Sigmoid colon (tissue), 6 donors: ENCODE measurements at regions not wholly inside any gene's neighbourhood (a gene's known extent, or its start where the extent isn't known, plus 50 kb on each side); places are given as distances from the start of the nearest gene placed in this dataset.

Source experiments
- DNase-seq: peaks from one replicate; pipeline ENCODE4 v3.0.0-alpha.2; 2019
- H3K27ac ChIP-seq, 4 donors: fragments of 200-600 bp; sonication (generic); one replicate each; pipeline ENCODE4 v1.5.1; 2016 to 2019; ENCODE audit warnings: mild to moderate bottlenecking in 1 of 4
- H3K27me3 ChIP-seq, 3 donors: fragments of 200-600 bp; sonication (generic); one replicate each; pipeline ENCODE4 v1.5.1; 2019; ENCODE audit warnings: mild to moderate bottlenecking in 1 of 3
- H3K36me3 ChIP-seq, 4 donors: fragments of 200-600 bp; sonication (generic); one replicate each; pipeline ENCODE4 v1.5.1; 2016 to 2019
- H3K4me1 ChIP-seq, 4 donors: fragments of 200-600 bp; sonication (generic); one replicate each; pipeline ENCODE4 v1.5.1; 2017 to 2019
- H3K4me3 ChIP-seq, 4 donors: fragments of 200-600 bp; sonication (generic); one replicate each; pipeline ENCODE4 v1.5.1; 2017 to 2019; ENCODE audit warnings: mild to moderate bottlenecking in 2 of 4, moderate library complexity in 1 of 4
- H3K9me3 ChIP-seq, 4 donors: fragments of 200-600 bp in 3 of 4; sonication (generic) in 3 of 4; one replicate each; pipeline versions ENCODE4 v1.5.1 to v1.6.1; 2013 to 2019
- EP300 ChIP-seq, 4 donors: sonication (generic); formaldehyde crosslinking; IDR thresholded peaks; one replicate each; pipeline ENCODE4 v1.6.1; 2017; ENCODE audit warnings: antibody characterized with exemption in 4 of 4
- POLR2A ChIP-seq, 2 donors: fragments of 450-650 bp; IDR thresholded peaks; one replicate each; pipeline ENCODE4 v1.6.1; 2016; ENCODE audit warnings: antibody characterized with exemption in 2 of 2, mild to moderate bottlenecking in 2 of 2, moderate library complexity in 2 of 2
- POLR2AphosphoS5 ChIP-seq, 4 donors: sonication (generic); formaldehyde crosslinking; IDR thresholded peaks; one replicate each; pipeline ENCODE4 v1.6.1; 2017; ENCODE audit warnings: antibody characterized with exemption in 4 of 4
- WGBS, 2 donors: extraction: QIAGEN DNeasy Blood & Tissue Kit; methylation state at CpG; one replicate each; pipeline ENCODE4 v1.1.7; 2013; 5-methylcytosine and 5-hydroxymethylcytosine counted together
- intact Hi-C: fragments of 100-400 bp; cut with DNase I; formaldehyde crosslinking; loops from one replicate; pipeline ENCODE4 v1.15.1; 2023
- TF ChIP-seq, protein P1 (sequence below), 4 experiments: fragments of 450-650 bp in 3 of 4; fragments of 200-600 bp in 1 of 4; IDR thresholded peaks; one replicate each; pipeline ENCODE4 v1.5.1; 2016 to 2019; ENCODE audit warnings: antibody characterized with exemption in 4 of 4, mild to moderate bottlenecking in 3 of 4, moderate library complexity in 2 of 4
- donor health status: healthy with polysubstance abuse.
- donor health status: healthy.

DNA sequence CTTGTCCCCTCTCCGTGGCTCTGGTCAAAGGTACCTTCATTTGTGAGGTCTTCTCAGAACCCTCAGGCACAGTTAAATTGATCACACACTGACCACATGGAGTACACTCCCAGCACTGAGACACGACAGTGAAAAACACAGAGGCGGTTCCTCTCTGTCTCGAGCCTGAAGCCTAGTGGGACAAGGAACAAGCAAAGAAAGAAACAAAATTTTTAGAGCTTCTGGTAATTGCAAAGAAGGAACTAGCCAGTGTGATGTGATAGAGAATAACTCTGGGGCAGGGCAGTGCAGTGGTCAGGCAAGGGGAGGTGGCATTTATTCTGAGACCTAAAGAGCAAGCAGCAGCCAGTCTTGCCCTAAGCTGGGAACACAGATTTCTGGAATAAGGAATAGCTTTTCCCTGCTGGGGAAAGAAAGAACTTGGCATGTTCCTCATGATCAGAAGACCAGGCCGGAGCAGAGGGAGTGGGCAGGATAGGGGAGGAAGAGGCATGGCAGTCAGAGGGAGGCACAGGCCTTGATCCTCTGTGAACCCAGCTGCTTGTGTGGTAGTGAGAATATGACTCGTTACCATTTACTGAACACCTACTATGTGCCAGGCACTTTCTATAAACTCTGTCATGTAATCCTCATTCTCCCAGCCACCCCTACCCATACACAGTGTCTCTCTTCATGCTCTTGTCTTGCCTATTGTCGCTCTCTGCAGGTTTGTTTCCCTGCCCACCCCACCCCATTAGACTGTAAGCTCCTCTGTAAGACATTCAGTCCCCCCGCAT is 262.3 kb upstream of the HES1 start:
- intact Hi-C loops, result no loop called here
- Histone ChIP-seq H3K9me3 (no peaks in the 10 kb centered on the region), H3K4me1 (peaks cover 0 to 7% (median 3%) of the 10 kb centered on the region in 4 donors), H3K27ac (no peak overlapping the region), H3K27me3 (no peaks in the 10 kb centered on the region), H3K36me3 (no peaks in the 10 kb centered on the region), H3K4me3 (no peak overlapping the region)
- no peak for DNase-seq
- WGBS, 2 donors, result 79 to 84% methylated on average over 8 of the region's 8 CpGs
- TF ChIP-seq, protein P1, sequence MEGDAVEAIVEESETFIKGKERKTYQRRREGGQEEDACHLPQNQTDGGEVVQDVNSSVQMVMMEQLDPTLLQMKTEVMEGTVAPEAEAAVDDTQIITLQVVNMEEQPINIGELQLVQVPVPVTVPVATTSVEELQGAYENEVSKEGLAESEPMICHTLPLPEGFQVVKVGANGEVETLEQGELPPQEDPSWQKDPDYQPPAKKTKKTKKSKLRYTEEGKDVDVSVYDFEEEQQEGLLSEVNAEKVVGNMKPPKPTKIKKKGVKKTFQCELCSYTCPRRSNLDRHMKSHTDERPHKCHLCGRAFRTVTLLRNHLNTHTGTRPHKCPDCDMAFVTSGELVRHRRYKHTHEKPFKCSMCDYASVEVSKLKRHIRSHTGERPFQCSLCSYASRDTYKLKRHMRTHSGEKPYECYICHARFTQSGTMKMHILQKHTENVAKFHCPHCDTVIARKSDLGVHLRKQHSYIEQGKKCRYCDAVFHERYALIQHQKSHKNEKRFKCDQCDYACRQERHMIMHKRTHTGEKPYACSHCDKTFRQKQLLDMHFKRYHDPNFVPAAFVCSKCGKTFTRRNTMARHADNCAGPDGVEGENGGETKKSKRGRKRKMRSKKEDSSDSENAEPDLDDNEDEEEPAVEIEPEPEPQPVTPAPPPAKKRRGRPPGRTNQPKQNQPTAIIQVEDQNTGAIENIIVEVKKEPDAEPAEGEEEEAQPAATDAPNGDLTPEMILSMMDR (IDR thresholded peaks at IDR 0.05), result no peak
- TF ChIP-seq EP300 (IDR thresholded peaks at IDR 0.05), result no peak
- TF ChIP-seq POLR2A (IDR thresholded peaks at IDR 0.05), result no peak
- no peak for TF ChIP-seq POLR2AphosphoS5 (IDR thresholded peaks at IDR 0.05)

GRCh38 chr3:193874512-193874911 is 261.4 kb upstream of the HES1 start:
- Histone ChIP-seq H3K27me3 (no peaks in the 10 kb centered on the region), H3K4me1 (peaks cover 0 to 6% (median 2%) of the 10 kb centered on the region in 4 donors), H3K9me3 (no peaks in the 10 kb centered on the region), H3K27ac (no peak overlapping the region), H3K4me3 (no peak overlapping the region), H3K36me3 (no peaks in the 10 kb centered on the region)
- 82 to 86% methylated on average over 7 of the region's 7 CpGs for WGBS, 2 donors
- TF ChIP-seq EP300 (IDR thresholded peaks at IDR 0.05) (no peak), POLR2AphosphoS5 (IDR thresholded peaks at IDR 0.05) (no peak), POLR2A (IDR thresholded peaks at IDR 0.05) (no peak)
- TF ChIP-seq, protein P1 (IDR thresholded peaks at IDR 0.05), result no peak
- no peak for DNase-seq
- intact Hi-C loops, result no loop called here

DNA sequence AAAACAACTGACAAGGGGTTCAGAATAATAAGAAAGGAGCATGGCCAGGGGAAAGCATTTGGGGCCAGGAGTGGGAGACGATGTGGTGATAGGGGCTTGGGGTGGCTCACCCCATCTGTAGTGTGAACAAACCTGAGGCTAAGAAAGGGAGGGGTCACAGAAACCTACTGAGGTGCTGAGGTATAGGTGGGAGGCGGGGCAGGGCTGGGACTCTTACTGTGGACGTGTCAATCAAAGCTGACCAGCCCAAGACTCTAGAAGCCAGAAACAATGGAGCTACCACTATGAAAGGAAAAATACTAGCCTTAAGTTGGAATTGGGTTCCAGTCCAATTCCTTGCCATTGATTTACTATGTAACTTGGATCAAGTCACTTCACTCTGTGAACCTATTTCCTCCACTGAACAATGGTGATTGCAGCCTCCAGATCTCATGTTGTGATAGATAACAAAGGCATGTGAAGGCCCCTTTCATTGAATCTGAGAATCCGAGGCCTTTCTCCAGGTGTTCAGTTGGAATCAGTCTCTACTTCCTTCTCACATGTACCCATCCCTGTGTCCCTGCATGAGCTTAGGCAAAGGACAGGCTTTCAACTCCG is 260.9 kb upstream of the HES1 start:
- no peaks in the 10 kb centered on the region for H3K9me3 ChIP-seq
- no peaks in the 10 kb centered on the region for H3K4me1 ChIP-seq
- no peak for DNase-seq
- H3K4me3 ChIP-seq, result no peak overlapping the region
- no peaks in the 10 kb centered on the region for H3K36me3 ChIP-seq
- H3K27ac ChIP-seq, result no peak overlapping the region
- no peaks in the 10 kb centered on the region for H3K27me3 ChIP-seq
- intact Hi-C loops, result no loop called here
- TF ChIP-seq POLR2AphosphoS5 (IDR thresholded peaks at IDR 0.05) (no peak), EP300 (IDR thresholded peaks at IDR 0.05) (no peak), POLR2A (IDR thresholded peaks at IDR 0.05) (no peak)
- TF ChIP-seq, protein P1 (IDR thresholded peaks at IDR 0.05), result no peak
- 83 to 88% methylated on average over 5 of the region's 5 CpGs for WGBS, 2 donors

DNA sequence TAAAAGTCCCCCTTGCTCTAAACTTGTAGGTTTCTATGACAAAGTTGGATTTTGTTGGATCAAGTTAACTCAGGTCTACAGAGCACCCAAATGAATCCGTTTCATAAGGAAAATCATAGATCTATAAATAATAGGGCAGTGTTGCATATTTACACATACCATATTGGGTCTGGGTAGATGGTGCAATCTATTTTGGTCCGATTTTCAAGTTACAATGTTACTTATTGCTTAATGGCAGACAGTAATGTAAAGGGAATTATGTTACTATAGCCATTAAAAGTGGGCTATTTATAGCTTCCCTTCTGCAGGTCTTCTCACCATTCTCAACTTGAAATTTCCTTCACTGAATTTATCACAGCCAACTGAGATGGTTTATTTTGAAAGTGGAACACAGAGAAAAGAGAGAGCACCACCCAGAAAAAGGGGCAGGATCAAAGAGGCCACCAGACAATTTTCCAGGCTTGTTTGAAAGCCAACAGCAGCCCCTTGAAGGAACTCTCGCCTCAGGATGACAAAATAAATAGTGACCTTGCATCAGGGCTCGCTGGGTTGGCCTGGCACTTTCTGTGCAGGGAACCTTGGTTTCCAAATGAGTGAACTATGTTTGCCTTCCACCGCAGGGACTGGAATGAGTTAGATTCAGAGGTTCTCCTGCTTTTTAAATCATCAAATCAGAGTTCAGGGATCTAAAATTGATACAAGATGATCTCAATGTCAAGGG is 260.2 kb upstream of the HES1 start:
- Histone ChIP-seq H3K9me3 (no peaks in the 10 kb centered on the region), H3K27ac (no peak overlapping the region), H3K4me3 (no peak overlapping the region), H3K27me3 (no peaks in the 10 kb centered on the region), H3K36me3 (no peaks in the 10 kb centered on the region), H3K4me1 (no peaks in the 10 kb centered on the region)
- no peak for DNase-seq
- 67 to 80% methylated on average over 5 of the region's 5 CpGs for WGBS, 2 donors
- TF ChIP-seq POLR2A (IDR thresholded peaks at IDR 0.05), result no peak
- intact Hi-C loops, result no loop called here
